Spinal cord (tissue), 9 donors: ENCODE measurements at regions not wholly inside any gene's neighbourhood (a gene's known extent, or its start where the extent isn't known, plus 50 kb on each side); places are given as distances from the start of the nearest gene placed in this dataset.

Experiments
- DNase-seq, 6 donors: peaks; one replicate each; pipeline versions ENCODE4 v3.0.0 to v3.0.0-alpha.2; 2013 to 2015; ENCODE audit warnings: low spot score in 6 of 6, low read depth in 4 of 6
- H3K27ac ChIP-seq: one replicate; pipeline ENCODE4 v1.5.1; 2013; ENCODE audit warnings: low read depth, low read length, control low read depth
- H3K27me3 ChIP-seq: one replicate; pipeline ENCODE4 v1.6.1; 2013; ENCODE audit warnings: low read length; ENCODE audit not compliant: control insufficient read depth, insufficient read depth
- H3K36me3 ChIP-seq: one replicate; pipeline ENCODE4 v1.6.1; 2013; ENCODE audit warnings: low read length; ENCODE audit not compliant: control insufficient read depth, insufficient read depth
- H3K4me1 ChIP-seq: one replicate; pipeline ENCODE4 v1.6.1; 2013; ENCODE audit warnings: low read length; ENCODE audit not compliant: control insufficient read depth, insufficient read depth
- H3K4me3 ChIP-seq: one replicate; pipeline ENCODE4 v1.5.1; 2013; ENCODE audit warnings: low read depth, low read length, control low read depth
- H3K9me3 ChIP-seq: one replicate; pipeline ENCODE4 v1.6.1; 2013; ENCODE audit warnings: low read length; ENCODE audit not compliant: control insufficient read depth, insufficient read depth
- WGBS: methylation state at CpG from one replicate; pipeline ENCODE4 v1.1.5; 2013; ENCODE audit warnings: missing lambda C conversion rate; ENCODE audit not compliant: insufficient coverage; 5-methylcytosine and 5-hydroxymethylcytosine counted together
- donor health status: healthy.

DNA sequence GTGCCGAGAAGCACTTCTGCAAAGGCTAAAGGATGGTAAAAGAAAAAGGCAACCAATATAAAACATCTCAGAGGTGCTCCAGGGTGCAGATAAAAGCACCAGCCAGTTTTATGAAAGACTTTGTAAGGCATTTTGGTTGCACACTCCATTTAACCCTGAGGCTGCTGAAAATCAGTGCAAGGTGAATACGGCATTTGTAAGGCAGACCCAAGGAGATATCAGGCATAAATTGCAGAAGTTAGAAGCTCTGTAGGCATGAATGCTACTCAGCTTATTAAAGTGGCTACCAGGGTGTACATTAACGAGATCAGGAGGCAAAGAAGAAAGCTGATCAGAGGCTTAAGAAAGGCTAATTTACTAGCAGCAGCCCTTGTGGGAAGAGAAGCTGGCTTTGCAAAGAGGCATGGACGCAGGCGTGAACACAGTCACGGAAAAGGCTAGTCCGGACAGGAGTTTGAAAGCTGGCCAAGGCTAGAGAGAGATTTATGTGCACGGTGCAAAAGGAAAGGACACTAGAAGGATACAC lies 99.6 kb downstream of the ZNF429 start:
- Histone ChIP-seq H3K9me3 (no peaks in the 10 kb centered on the region), H3K27me3 (no peaks in the 10 kb centered on the region), H3K4me3 (peak overlapping the region; percentile 42), H3K36me3 (no peaks in the 10 kb centered on the region), H3K27ac (peak overlapping the region; percentile 81), H3K4me1 (peaks cover 18% of the 10 kb centered on the region)
- DNase-seq, result peak in 2 of 6 donors; percentile 32 to 53
- 21% methylated on average over 7 of the region's 8 CpGs for WGBS
